Peyer's patch (tissue), 4 donors: ENCODE measurements at regions not wholly inside any gene's neighbourhood (a gene's known extent, or its start where the extent isn't known, plus 50 kb on each side); places are given as distances from the start of the nearest gene placed in this dataset.

Experiments used
- CTCF ChIP-seq, 6 experiments: fragments of 450-650 bp in 4 of 6; fragments of 200-600 bp in 2 of 6; sonication (generic) in 1 of 6; IDR thresholded peaks; one replicate each; pipeline ENCODE4 v1.5.1; 2017 to 2019; ENCODE audit warnings: antibody characterized with exemption in 6 of 6, mild to moderate bottlenecking in 3 of 6, moderate library complexity in 1 of 6
- POLR2A ChIP-seq, 2 donors: fragments of 450-650 bp; IDR thresholded peaks; one replicate each; pipeline ENCODE4 v1.5.1; 2017; ENCODE audit warnings: antibody characterized with exemption in 2 of 2, mild to moderate bottlenecking in 2 of 2, moderate library complexity in 2 of 2

- TF ChIP-seq CTCF (IDR thresholded peaks at IDR 0.05) (no peak), POLR2A (IDR thresholded peaks at IDR 0.05) (no peak)
Observed at GRCh38 chr5:155140646-155141045, 127.1 kb downstream of the KIF4B start.
